GM19468 (cell line): ENCODE measurements at regions not wholly inside any gene's neighbourhood (a gene's known extent, or its start where the extent isn't known, plus 50 kb on each side); places are given as distances from the start of the nearest gene placed in this dataset.

Experiments used
- ATAC-seq: cut with Tn5 transposase; IDR thresholded peaks from one replicate; pipeline ENCODE4 v1.9.1; 2021; ENCODE audit warnings: mild to moderate bottlenecking, moderate library complexity, moderate number of reproducible peaks; ENCODE audit not compliant: unreplicated experiment; ENCODE audit errors: extremely low read depth

DNA sequence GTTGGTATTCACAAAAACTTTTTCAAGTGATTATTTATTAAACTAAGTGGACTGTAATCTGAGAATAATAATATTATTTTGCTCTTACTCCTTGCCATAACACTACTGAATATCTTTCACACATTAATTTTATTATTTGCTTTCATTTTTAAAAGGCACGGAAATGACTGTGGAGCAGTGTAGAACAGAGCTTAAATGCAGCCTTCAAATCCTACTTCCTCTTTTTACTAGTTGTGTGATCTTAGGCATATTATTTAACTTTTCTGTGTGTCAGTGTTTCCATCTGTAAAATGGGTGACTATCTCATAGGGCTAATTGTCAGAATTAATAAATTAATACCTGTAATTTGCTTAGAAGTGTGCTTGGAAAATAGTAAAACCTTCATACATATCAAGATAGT, 55.5 kb upstream of the SLC8A1 start:
- ATAC-seq: no peak

DNA sequence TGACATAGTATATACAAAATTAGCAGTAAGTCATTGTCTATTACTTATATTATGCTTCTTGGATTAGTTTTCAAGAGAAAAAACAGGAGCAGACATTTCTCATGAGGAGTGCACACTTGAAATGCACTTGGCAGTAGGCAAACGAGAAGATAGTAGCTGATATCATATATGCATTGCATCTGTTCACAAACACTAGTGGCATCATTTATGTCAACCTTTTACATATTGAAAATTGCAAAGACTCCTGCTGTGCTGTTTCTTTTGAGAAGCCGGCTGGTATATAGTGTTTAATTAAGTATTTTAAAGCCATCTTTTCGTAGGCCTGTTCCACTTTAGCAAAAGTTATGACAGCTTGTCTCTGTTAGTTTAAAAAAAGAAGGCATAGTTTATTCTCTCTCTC, 58.4 kb upstream of the SLC8A1 start:
- no peak for ATAC-seq

DNA sequence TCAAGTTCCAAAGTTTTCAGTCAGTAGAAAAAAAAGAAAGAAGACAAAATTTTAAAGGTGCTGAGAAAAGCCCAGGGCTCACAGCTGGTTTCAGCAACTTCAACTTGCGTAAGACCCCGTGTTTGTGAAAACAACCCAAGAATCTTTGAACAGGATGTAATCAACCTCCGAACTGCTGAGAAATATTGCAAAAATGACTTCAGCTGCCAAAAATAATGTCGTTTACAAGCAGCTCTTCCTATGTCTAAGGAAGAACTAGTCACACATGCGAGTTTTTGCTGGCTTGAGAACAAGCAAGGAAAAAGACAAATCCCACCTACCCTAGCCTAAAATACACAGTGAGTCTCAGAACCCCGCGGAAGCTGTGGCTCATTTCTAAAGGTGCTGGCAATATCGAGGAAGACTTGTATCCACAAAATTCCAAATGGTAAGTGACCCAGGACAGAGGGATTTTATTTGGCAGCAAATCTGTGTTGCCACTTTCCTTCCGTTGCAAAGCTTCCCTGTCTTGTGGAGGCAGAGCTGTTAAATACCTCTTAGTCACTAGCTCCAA, 59.8 kb upstream of the SLC8A1 start:
- no peak for ATAC-seq

- ATAC-seq: no peak
Measured at GRCh38 chr2:40512256-40512655, 60.4 kb upstream of the SLC8A1 start.

- ATAC-seq: no peak
Measured at GRCh38 chr2:40513201-40513600, 61.3 kb upstream of the SLC8A1 start.

GRCh38 chr2:40516604-40517003, 64.7 kb upstream of the SLC8A1 start:
- ATAC-seq: no peak

DNA sequence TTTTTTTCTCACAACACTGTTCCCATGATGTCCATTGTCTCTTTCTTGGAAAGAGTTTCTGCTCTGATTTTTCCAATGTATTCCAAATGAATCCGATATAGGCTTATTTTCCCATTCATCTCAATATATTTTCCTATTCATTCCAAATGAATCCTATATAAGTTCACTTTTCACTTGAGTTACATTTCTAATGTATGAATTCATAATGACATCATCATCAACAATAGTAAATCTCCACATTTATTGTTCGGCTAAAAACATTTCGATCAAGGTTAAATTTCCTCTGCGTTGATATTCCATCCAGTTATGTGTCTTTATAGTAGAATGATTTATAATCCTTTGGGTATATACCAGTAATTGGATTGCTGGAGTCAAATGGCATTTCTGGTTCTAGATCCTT, 76.7 kb upstream of the SLC8A1 start:
- ATAC-seq: no peak

GRCh38 chr2:40531359-40531758, 79.5 kb upstream of the SLC8A1 start:
- ATAC-seq: no peak

GRCh38 chr2:40534528-40534927, 82.6 kb upstream of the SLC8A1 start:
- ATAC-seq: no peak

DNA sequence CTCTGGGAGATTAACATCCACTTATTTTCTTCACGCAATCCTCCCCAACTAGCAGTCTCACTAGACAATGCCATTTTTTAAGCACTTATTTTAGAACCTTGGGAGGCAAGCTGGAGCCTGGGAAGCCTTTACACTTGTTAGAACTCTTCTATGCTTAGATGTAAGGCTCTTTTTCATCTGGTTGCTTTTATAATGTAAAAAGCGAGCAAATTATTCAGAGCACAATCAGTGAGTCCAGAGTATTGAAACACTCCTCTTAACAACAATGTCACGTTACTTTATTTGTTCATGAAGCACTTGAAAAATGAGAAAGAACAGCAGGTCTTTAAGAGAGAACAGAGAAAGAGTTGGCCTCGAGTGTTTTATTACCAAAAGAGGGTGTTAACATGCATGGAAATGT, 84.1 kb upstream of the SLC8A1 start:
- ATAC-seq: no peak

DNA sequence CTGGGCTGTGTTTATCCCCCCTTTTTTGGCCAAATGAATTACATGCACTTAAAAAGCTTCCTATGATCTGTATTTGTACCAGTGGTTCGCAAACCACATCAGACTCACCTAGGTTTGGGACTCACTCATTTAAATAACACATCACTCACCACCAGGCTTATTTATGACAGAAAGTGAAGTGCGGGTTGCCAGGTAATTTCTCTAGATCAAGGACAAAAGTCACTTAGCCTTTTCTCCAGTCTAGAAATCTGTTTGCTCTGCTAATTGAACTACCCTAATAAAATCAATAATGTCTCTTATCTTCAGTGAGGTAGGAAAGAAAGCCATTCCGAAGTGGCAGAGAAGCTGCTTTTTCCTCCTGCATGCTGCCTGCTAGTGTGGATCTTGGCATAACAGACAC, 88.1 kb upstream of the SLC8A1 start:
- ATAC-seq: no peak

- no peak for ATAC-seq
Measured at GRCh38 chr2:40543381-40543780, 91.5 kb upstream of the SLC8A1 start.

- no peak for ATAC-seq
Measured at GRCh38 chr2:40544072-40544471, 92.2 kb upstream of the SLC8A1 start.

GRCh38 chr2:40545645-40546044, 93.8 kb upstream of the SLC8A1 start:
- ATAC-seq: no peak

- no peak for ATAC-seq
Measured at GRCh38 chr2:40546439-40547191, 94.7 kb upstream of the SLC8A1 start.

DNA sequence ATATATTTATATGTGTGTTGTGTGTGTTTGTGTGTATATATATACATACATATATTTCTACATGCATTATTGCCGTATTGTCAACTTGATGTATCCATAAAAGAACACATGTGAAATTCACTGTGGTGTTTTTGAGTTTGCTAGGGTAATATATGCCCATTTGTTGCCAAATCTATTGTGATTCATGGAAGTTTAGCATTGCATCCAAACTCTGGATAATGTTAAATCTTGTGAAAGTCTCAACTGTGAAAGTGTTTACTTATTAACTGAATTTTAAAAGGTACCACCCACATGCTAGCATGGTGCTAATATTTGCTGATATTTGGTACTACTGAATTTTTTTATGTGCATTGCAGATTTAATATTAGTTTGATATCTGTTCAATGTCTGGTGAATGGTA, 96.6 kb upstream of the SLC8A1 start:
- ATAC-seq: no peak

- ATAC-seq: no peak
Measured at GRCh38 chr2:40550085-40550484, 98.2 kb upstream of the SLC8A1 start.

- ATAC-seq: no peak
Measured at GRCh38 chr2:40551081-40551480, 99.2 kb upstream of the SLC8A1 start.

GRCh38 chr2:40554665-40555294, 102.9 kb upstream of the SLC8A1 start:
- ATAC-seq: no peak

DNA sequence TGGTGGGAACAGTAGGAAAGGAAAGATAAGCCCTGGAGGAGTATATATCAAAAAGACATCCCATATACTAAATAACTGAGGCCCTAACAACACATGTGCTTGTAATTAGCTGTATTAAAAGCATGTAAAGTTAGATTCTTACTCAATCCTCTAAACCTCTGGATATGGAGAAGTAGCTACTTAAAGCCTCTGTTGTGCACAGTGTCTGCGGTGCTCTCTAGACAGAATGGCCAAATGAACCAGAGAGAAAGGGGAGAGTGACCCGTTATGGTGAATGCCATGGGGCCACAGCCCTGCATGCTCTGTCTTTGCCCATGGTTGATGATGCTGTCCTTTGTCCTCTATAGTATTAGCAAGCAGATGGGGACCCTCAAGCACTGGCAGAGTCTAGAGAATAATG, 104.4 kb upstream of the SLC8A1 start:
- ATAC-seq: no peak

- ATAC-seq: no peak
Measured at GRCh38 chr2:40556739-40557138, 104.8 kb upstream of the SLC8A1 start.

GRCh38 chr2:40558761-40559160, 106.9 kb upstream of the SLC8A1 start:
- no peak for ATAC-seq
